ENCODE measurements at regions not wholly inside any gene's neighbourhood (a gene's known extent, or its start where the extent isn't known, plus 50 kb on each side); places are given as distances from the start of the nearest gene placed in this dataset.

DNA sequence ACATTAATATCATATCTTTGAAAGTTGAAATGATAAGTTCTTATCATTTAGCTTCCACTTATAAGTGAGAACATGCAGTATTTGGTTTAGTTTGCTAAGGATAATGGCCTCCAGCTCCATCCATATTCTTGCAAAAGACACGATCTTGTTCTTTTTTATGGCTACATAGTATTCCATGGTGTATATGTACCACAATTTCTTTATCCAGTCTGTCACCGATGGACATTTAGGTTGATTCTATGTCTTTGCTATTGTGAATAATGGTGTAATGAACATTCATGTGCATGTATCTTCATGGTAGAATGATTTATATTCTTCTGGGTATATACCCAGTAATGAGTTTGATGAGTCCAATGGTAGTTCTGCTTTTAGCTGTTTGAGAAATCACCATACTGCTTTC, 135.0 kb upstream of the PRR16 start:
- 50% methylated on average over 2 of the region's 2 CpGs for whole genome bisulfite sequencing (ENCODE audit: low lambda C conversion rate)
- Histone ChIP-seq H3K4me1 (ENCODE audit: insufficient read depth, low read length) (no peaks in the 10 kb centered on the region), H3K4me3 (replicated peaks in 1 of 3; ENCODE audit: insufficient read depth in 1 of 3, low read depth in 2 of 3, low read length in 3 of 3) (no peak overlapping the region), H4K20me1 (ENCODE audit: insufficient read depth, low read length) (no peaks in the 10 kb centered on the region), H3K27ac (ENCODE audit: extremely low read length, insufficient read depth, low read length) (no peak overlapping the region), H3K4me2 (ENCODE audit: low read depth, low read length) (no peak overlapping the region), H3K36me3 (replicated peaks in 1 of 2; ENCODE audit: control insufficient read depth in 1 of 2, insufficient read depth in 2 of 2, low read length in 2 of 2) (no peaks in the 10 kb centered on the region), H3K79me2 (ENCODE audit: insufficient read depth, low read length) (no peaks in the 10 kb centered on the region), H3K27me3 (ENCODE audit: control insufficient read depth in 1 of 2, insufficient read depth in 2 of 2, low read length in 2 of 2) (no peaks in the 10 kb centered on the region), H2AFZ (ENCODE audit: low read length) (no peak overlapping the region), H3K9me3 (ENCODE audit: low read length) (no peaks in the 10 kb centered on the region), H3K9ac (ENCODE audit: insufficient read depth, low read depth, low read length) (no peak overlapping the region)
- ChIA-PET POLR2A (no interaction called here), CTCF (ENCODE audit: low intra/inter-chr PET ratio, low total read pairs) (no interaction called here)
- DNase-seq (ENCODE audit: low spot score) (no peak), ATAC-seq (no peak), FAIRE-seq (no peak)
- intact Hi-C loops (cut with micrococcal nuclease; ENCODE audit: unreplicated experiment) (no loop called here), in situ Hi-C loops (cut with HindIII; ENCODE audit: extremely low pct_ligation_motif_present, low pct_unique_long_range_greater_than_20kb) (no loop called here)
- no peak for TF ChIP-seq ZNF644 (CRISPR knock-in tag; IDR thresholded peaks at IDR 0.05; ENCODE audit: low read depth)
- TF ChIP-seq SMAD3 (CRISPR knock-in tag; IDR thresholded peaks at IDR 0.05) = no peak
- TF ChIP-seq ZNF44 (CRISPR knock-in tag; IDR thresholded peaks at IDR 0.05) = no peak
- no TSS peak for BruUV-seq (replicated peaks)

DNA sequence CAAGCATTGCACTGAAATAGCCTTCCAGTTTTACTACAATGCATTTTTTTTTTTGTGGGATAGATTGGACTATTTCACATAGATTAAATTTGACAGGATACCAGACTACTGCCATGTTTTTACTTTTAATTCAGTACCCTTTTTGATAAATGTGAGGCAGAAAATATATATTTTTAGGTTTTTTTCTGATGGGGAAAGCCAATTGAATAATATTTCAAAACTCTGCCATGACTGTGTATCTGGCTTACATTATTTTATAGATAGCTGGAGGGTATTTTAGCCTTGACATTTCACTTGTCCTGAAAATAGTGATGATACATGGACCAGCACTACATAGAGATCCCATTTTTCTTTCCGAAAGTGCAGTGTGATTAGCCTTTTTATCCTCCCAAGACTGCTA, 133.5 kb upstream of the PRR16 start:
- no peak overlapping the region for H3K4me2 ChIP-seq (ENCODE audit: low read depth, low read length)
- WGBS (ENCODE audit: low lambda C conversion rate) = 32% methylated on average over 1 of the region's 1 CpG
- no peak for ATAC-seq
- H3K27me3 ChIP-seq (ENCODE audit: control insufficient read depth in 1 of 2, insufficient read depth in 2 of 2, low read length in 2 of 2) = no peaks in the 10 kb centered on the region
- no peaks in the 10 kb centered on the region for H3K9me3 ChIP-seq (ENCODE audit: low read length)
- CTCF ChIA-PET (ENCODE audit: low intra/inter-chr PET ratio, low total read pairs) = no interaction called here
- H4K20me1 ChIP-seq (ENCODE audit: insufficient read depth, low read length) = no peaks in the 10 kb centered on the region
- H3K9ac ChIP-seq (ENCODE audit: insufficient read depth, low read depth, low read length) = no peak overlapping the region
- in situ Hi-C loops (cut with HindIII; ENCODE audit: extremely low pct_ligation_motif_present, low pct_unique_long_range_greater_than_20kb) = no loop called here
- no peak overlapping the region for H3K4me3 ChIP-seq (replicated peaks in 1 of 3; ENCODE audit: insufficient read depth in 1 of 3, low read depth in 2 of 3, low read length in 3 of 3)
- no peaks in the 10 kb centered on the region for H3K4me1 ChIP-seq (ENCODE audit: insufficient read depth, low read length)
- H3K27ac ChIP-seq (ENCODE audit: extremely low read length, insufficient read depth, low read length) = no peak overlapping the region
- DNase-seq (ENCODE audit: low spot score) = no peak
- POLR2A ChIA-PET = no interaction called here
- no peaks in the 10 kb centered on the region for H3K79me2 ChIP-seq (ENCODE audit: insufficient read depth, low read length)
- no peaks in the 10 kb centered on the region for H3K36me3 ChIP-seq (replicated peaks in 1 of 2; ENCODE audit: control insufficient read depth in 1 of 2, insufficient read depth in 2 of 2, low read length in 2 of 2)
- TF ChIP-seq NBN (conservative IDR thresholded peaks at IDR 0.05) = no peak
- TF ChIP-seq, protein P1, sequence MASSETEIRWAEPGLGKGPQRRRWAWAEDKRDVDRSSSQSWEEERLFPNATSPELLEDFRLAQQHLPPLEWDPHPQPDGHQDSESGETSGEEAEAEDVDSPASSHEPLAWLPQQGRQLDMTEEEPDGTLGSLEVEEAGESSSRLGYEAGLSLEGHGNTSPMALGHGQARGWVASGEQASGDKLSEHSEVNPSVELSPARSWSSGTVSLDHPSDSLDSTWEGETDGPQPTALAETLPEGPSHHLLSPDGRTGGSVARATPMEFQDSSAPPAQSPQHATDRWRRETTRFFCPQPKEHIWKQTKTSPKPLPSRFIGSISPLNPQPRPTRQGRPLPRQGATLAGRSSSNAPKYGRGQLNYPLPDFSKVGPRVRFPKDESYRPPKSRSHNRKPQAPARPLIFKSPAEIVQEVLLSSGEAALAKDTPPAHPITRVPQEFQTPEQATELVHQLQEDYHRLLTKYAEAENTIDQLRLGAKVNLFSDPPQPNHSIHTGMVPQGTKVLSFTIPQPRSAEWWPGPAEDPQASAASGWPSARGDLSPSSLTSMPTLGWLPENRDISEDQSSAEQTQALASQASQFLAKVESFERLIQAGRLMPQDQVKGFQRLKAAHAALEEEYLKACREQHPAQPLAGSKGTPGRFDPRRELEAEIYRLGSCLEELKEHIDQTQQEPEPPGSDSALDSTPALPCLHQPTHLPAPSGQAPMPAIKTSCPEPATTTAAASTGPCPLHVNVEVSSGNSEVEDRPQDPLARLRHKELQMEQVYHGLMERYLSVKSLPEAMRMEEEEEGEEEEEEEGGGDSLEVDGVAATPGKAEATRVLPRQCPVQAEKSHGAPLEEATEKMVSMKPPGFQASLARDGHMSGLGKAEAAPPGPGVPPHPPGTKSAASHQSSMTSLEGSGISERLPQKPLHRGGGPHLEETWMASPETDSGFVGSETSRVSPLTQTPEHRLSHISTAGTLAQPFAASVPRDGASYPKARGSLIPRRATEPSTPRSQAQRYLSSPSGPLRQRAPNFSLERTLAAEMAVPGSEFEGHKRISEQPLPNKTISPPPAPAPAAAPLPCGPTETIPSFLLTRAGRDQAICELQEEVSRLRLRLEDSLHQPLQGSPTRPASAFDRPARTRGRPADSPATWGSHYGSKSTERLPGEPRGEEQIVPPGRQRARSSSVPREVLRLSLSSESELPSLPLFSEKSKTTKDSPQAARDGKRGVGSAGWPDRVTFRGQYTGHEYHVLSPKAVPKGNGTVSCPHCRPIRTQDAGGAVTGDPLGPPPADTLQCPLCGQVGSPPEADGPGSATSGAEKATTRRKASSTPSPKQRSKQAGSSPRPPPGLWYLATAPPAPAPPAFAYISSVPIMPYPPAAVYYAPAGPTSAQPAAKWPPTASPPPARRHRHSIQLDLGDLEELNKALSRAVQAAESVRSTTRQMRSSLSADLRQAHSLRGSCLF (CRISPR knock-in tag; IDR thresholded peaks at IDR 0.05; ENCODE audit: borderline replicate concordance) = no peak
- no peak for TF ChIP-seq HDAC6 (IDR thresholded peaks at IDR 0.05; ENCODE audit: low read depth, low read length)
- no peak for TF ChIP-seq GFI1 (CRISPR knock-in tag; IDR thresholded peaks at IDR 0.05; ENCODE audit: borderline replicate concordance)
- no peak for TF ChIP-seq NKX3-1 (CRISPR knock-in tag; IDR thresholded peaks at IDR 0.05)
- no peak for TF ChIP-seq NONO (IDR thresholded peaks at IDR 0.05)
- no peak for TF ChIP-seq NONO (CRISPR knock-in tag; conservative IDR thresholded peaks at IDR 0.05)
- TF ChIP-seq, protein P2, sequence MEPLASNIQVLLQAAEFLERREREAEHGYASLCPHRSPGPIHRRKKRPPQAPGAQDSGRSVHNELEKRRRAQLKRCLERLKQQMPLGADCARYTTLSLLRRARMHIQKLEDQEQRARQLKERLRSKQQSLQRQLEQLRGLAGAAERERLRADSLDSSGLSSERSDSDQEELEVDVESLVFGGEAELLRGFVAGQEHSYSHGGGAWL (CRISPR knock-in tag; IDR thresholded peaks at IDR 0.05) = no peak
- TF ChIP-seq ATRX (CRISPR knock-in tag; IDR thresholded peaks at IDR 0.05; ENCODE audit: borderline replicate concordance) = no peak
- TF ChIP-seq, protein P3, sequence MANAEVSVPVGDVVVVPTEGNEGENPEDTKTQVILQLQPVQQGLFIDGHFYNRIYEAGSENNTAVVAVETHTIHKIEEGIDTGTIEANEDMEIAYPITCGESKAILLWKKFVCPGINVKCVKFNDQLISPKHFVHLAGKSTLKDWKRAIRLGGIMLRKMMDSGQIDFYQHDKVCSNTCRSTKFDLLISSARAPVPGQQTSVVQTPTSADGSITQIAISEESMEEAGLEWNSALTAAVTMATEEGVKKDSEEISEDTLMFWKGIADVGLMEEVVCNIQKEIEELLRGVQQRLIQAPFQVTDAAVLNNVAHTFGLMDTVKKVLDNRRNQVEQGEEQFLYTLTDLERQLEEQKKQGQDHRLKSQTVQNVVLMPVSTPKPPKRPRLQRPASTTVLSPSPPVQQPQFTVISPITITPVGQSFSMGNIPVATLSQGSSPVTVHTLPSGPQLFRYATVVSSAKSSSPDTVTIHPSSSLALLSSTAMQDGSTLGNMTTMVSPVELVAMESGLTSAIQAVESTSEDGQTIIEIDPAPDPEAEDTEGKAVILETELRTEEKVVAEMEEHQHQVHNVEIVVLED (CRISPR knock-in tag; IDR thresholded peaks at IDR 0.05; ENCODE audit: borderline replicate concordance) = no peak
- no peak for TF ChIP-seq ZFP37 (CRISPR knock-in tag; IDR thresholded peaks at IDR 0.05; ENCODE audit: borderline replicate concordance)
- TF ChIP-seq TBP (CRISPR knock-in tag; IDR thresholded peaks at IDR 0.05) = no peak
- BruUV-seq (replicated peaks) = no TSS peak
- intact Hi-C loops (cut with micrococcal nuclease; ENCODE audit: unreplicated experiment) = no loop called here
- H2AFZ ChIP-seq (ENCODE audit: low read length) = no peak overlapping the region
- FAIRE-seq = no peak

All from HepG2 (cell line).